Astrocyte (in vitro differentiated cells and primary cell): ENCODE measurements at regions not wholly inside any gene's neighbourhood (a gene's known extent, or its start where the extent isn't known, plus 50 kb on each side); places are given as distances from the start of the nearest gene placed in this dataset.

Experiments
- DNase-seq: peaks from one replicate; pipeline ENCODE4 v3.0.0-alpha.2; 2010; ENCODE audit warnings: low read depth
- FAIRE-seq: peaks from 2 replicates; lab custom pipeline; 2011; peaks lifted over from hg19 to GRCh38; lab: Jason Lieb, UNC
- H2AFZ ChIP-seq: 2 replicates; pipeline ENCODE4 v1.6.0; 2012; ENCODE audit warnings: low read depth, low read length, inconsistent platforms
- H3K27ac ChIP-seq: 2 replicates; pipeline ENCODE4 v1.5.1; 2011; ENCODE audit warnings: low read depth, low read length, inconsistent platforms
- H3K27me3 ChIP-seq: 2 replicates; pipeline ENCODE4 v1.6.0; 2011; ENCODE audit warnings: low read length, inconsistent platforms; ENCODE audit not compliant: insufficient read depth
- H3K36me3 ChIP-seq: 2 replicates; pipeline ENCODE4 v1.5.1; 2011; ENCODE audit warnings: low read length, inconsistent platforms; ENCODE audit not compliant: insufficient read depth
- H3K4me1 ChIP-seq: 2 replicates; pipeline ENCODE4 v1.5.1; 2011; ENCODE audit warnings: low read length, inconsistent platforms; ENCODE audit not compliant: insufficient read depth
- H3K4me2 ChIP-seq: 2 replicates; pipeline ENCODE4 v1.6.0; 2012; ENCODE audit warnings: low read length, inconsistent platforms
- H3K4me3 ChIP-seq: 2 replicates; pipeline ENCODE4 v1.5.1; 2011; ENCODE audit warnings: low read depth, mild to moderate bottlenecking, low read length, inconsistent platforms; ENCODE audit not compliant: insufficient read depth
- H3K79me2 ChIP-seq: 2 replicates; pipeline ENCODE4 v1.6.0; 2012; ENCODE audit warnings: mild to moderate bottlenecking, low read length, inconsistent platforms; ENCODE audit not compliant: insufficient read depth
- H3K9ac ChIP-seq: 2 replicates; pipeline ENCODE4 v1.6.0; 2012; ENCODE audit warnings: mild to moderate bottlenecking, low read length, inconsistent platforms
- H3K9me3 ChIP-seq: 2 replicates; pipeline ENCODE4 v1.5.1; 2012; ENCODE audit warnings: low read depth, mild to moderate bottlenecking, low read length, inconsistent platforms; ENCODE audit not compliant: insufficient read depth
- H4K20me1 ChIP-seq: 2 replicates; pipeline ENCODE4 v1.6.0; 2012; ENCODE audit warnings: low read length, inconsistent platforms; ENCODE audit not compliant: insufficient read depth
- H3K27ac Mint-ChIP-seq: one replicate; pipeline ENCODE4 v1.8.0; 2021; ENCODE audit warnings: mild to moderate bottlenecking, mixed read lengths; ENCODE audit not compliant: unreplicated experiment
- H3K27me3 Mint-ChIP-seq: one replicate; pipeline ENCODE4 v1.8.0; 2021; ENCODE audit warnings: low read depth, mixed read lengths; ENCODE audit not compliant: unreplicated experiment
- H3K36me3 Mint-ChIP-seq: one replicate; pipeline ENCODE4 v1.8.0; 2021; ENCODE audit warnings: low read depth, mixed read lengths; ENCODE audit not compliant: unreplicated experiment
- H3K4me1 Mint-ChIP-seq: one replicate; pipeline ENCODE4 v1.8.0; 2021; ENCODE audit warnings: low read depth, mixed read lengths; ENCODE audit not compliant: unreplicated experiment
- H3K4me3 Mint-ChIP-seq: one replicate; pipeline ENCODE4 v1.8.0; 2021; ENCODE audit warnings: mild to moderate bottlenecking, moderate library complexity, mixed read lengths; ENCODE audit not compliant: unreplicated experiment
- H3K9me3 Mint-ChIP-seq: one replicate; pipeline ENCODE4 v1.8.0; 2021; ENCODE audit warnings: mild to moderate bottlenecking, mixed read lengths; ENCODE audit not compliant: unreplicated experiment
- CTCF ChIP-seq: IDR thresholded peaks from 2 replicates; pipeline ENCODE4 v1.5.1; 2011; ENCODE audit warnings: low read depth, mild to moderate bottlenecking, inconsistent platforms, low read length, moderate library complexity; ENCODE audit not compliant: insufficient read depth
- EZH2 ChIP-seq: IDR thresholded peaks from 2 replicates; pipeline ENCODE4 v1.6.1; 2012; ENCODE audit warnings: mild to moderate bottlenecking, low read length, inconsistent platforms; ENCODE audit not compliant: insufficient read depth

GRCh38 chr6:56400273-56400672, 152.9 kb upstream of the COL21A1 start:
- DNase-seq: no peak

GRCh38 chr6:56399672-56400263, 152.4 kb upstream of the COL21A1 start:
- no peak overlapping the region for H3K9ac ChIP-seq
- Mint-ChIP-seq H3K9me3 (peaks cover 9% of the 10 kb centered on the region), H3K4me1 (peaks cover 15% of the 10 kb centered on the region), H3K27ac (no peak overlapping the region), H3K27me3 (no peaks in the 10 kb centered on the region), H3K4me3 (no peak overlapping the region), H3K36me3 (no peaks in the 10 kb centered on the region)
- no peaks in the 10 kb centered on the region for H3K79me2 ChIP-seq
- H3K4me2 ChIP-seq: no peak overlapping the region
- DNase-seq: no peak
- no peak overlapping the region for H2AFZ ChIP-seq
- H3K4me3 ChIP-seq: no peak overlapping the region
- no peaks in the 10 kb centered on the region for H3K9me3 ChIP-seq
- no peaks in the 10 kb centered on the region for H4K20me1 ChIP-seq
- H3K27me3 ChIP-seq: no peaks in the 10 kb centered on the region
- no peak for FAIRE-seq
- no peak overlapping the region for H3K27ac ChIP-seq
- H3K36me3 ChIP-seq: no peaks in the 10 kb centered on the region
- H3K4me1 ChIP-seq: peaks cover 4% of the 10 kb centered on the region
- TF ChIP-seq EZH2 (no peak), CTCF (no peak)

More at GRCh38 chr6:56400273-56400672, 152.9 kb upstream of the COL21A1 start:
- H3K4me1 ChIP-seq: peaks cover 4% of the 10 kb centered on the region
- H3K9ac ChIP-seq: no peak overlapping the region
- no peak overlapping the region for H3K4me3 ChIP-seq
- Mint-ChIP-seq H3K27ac (no peak overlapping the region), H3K27me3 (no peaks in the 10 kb centered on the region), H3K36me3 (no peaks in the 10 kb centered on the region), H3K4me3 (no peak overlapping the region), H3K9me3 (peaks cover 9% of the 10 kb centered on the region), H3K4me1 (peaks cover 15% of the 10 kb centered on the region)
- no peaks in the 10 kb centered on the region for H3K9me3 ChIP-seq
- no peak overlapping the region for H3K27ac ChIP-seq
- H2AFZ ChIP-seq: no peak overlapping the region
- no peaks in the 10 kb centered on the region for H4K20me1 ChIP-seq
- TF ChIP-seq CTCF (no peak), EZH2 (no peak)
- no peak overlapping the region for H3K4me2 ChIP-seq
- no peaks in the 10 kb centered on the region for H3K27me3 ChIP-seq
- no peaks in the 10 kb centered on the region for H3K79me2 ChIP-seq
- FAIRE-seq: no peak
- no peaks in the 10 kb centered on the region for H3K36me3 ChIP-seq

GRCh38 chr6:56399250-56399671, 151.9 kb upstream of the COL21A1 start:
- peaks cover 9% of the 10 kb centered on the region for H3K9me3 Mint-ChIP-seq
- peaks cover 4% of the 10 kb centered on the region for H3K4me1 ChIP-seq
- no peaks in the 10 kb centered on the region for H3K27me3 ChIP-seq
- no peaks in the 10 kb centered on the region for H3K36me3 ChIP-seq
- no peak overlapping the region for H3K27ac Mint-ChIP-seq
- peak; percentile 51 for DNase-seq
- no peaks in the 10 kb centered on the region for H3K27me3 Mint-ChIP-seq
- no peak overlapping the region for H3K4me3 Mint-ChIP-seq
- TF ChIP-seq EZH2 (no peak), CTCF (no peak)
- no peak overlapping the region for H3K27ac ChIP-seq
- no peak overlapping the region for H3K9ac ChIP-seq
- no peaks in the 10 kb centered on the region for H3K9me3 ChIP-seq
- H3K79me2 ChIP-seq: no peaks in the 10 kb centered on the region
- H2AFZ ChIP-seq: no peak overlapping the region
- H4K20me1 ChIP-seq: no peaks in the 10 kb centered on the region
- no peak for FAIRE-seq
- H3K4me2 ChIP-seq: no peak overlapping the region
- no peaks in the 10 kb centered on the region for H3K36me3 Mint-ChIP-seq
- peaks cover 15% of the 10 kb centered on the region for H3K4me1 Mint-ChIP-seq
- no peak overlapping the region for H3K4me3 ChIP-seq
